ENCODE measurements at regions not wholly inside any gene's neighbourhood (a gene's known extent, or its start where the extent isn't known, plus 50 kb on each side); places are given as distances from the start of the nearest gene placed in this dataset.

- no peaks in the 10 kb centered on the region for H3K27me3 ChIP-seq
Observed at GRCh38 chr22:48261048-48261621, 1498.7 kb downstream of the TBC1D22A start.

DNA sequence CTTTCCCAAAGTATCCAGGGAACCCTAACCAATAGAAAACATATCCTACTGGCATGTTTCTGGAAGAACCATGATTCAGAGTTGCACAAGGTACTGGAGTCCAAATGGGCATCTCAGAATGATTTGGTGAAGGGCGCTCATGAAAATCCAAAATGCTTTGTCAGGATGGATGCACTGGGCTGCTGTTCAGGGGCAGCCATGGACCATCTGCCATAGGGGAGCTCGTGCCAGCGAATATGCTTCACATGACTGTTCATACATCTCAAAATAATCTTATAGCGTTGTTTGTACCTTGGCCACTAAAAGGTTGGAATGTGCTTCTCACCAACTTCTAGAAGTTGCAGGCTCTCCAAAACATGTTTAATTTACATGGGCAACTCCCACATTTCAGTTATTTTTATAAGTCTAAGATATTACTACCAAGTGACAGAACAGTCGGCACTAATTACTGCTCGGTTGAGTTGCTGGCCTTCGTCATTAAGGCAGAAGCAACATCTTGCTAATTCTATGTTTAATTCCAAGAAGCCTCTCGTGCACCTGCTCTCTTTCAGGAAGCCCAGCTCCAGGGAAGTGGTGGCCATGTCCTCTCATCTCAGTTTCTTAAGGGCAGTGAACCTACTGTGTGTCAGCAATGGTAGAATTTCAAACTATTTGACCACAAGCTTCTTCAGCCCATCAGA, 1497.7 kb downstream of the TBC1D22A start:
- Histone ChIP-seq H3K4me3 (no peak overlapping the region), H3K27ac (no peak overlapping the region), H3K27me3 (no peaks in the 10 kb centered on the region), H3K4me1 (no peaks in the 10 kb centered on the region), H3K9me3 (no peaks in the 10 kb centered on the region), H3K36me3 (no peaks in the 10 kb centered on the region)
- DNase-seq (ENCODE audit: low spot score) = no peak
- TF ChIP-seq, protein P1, sequence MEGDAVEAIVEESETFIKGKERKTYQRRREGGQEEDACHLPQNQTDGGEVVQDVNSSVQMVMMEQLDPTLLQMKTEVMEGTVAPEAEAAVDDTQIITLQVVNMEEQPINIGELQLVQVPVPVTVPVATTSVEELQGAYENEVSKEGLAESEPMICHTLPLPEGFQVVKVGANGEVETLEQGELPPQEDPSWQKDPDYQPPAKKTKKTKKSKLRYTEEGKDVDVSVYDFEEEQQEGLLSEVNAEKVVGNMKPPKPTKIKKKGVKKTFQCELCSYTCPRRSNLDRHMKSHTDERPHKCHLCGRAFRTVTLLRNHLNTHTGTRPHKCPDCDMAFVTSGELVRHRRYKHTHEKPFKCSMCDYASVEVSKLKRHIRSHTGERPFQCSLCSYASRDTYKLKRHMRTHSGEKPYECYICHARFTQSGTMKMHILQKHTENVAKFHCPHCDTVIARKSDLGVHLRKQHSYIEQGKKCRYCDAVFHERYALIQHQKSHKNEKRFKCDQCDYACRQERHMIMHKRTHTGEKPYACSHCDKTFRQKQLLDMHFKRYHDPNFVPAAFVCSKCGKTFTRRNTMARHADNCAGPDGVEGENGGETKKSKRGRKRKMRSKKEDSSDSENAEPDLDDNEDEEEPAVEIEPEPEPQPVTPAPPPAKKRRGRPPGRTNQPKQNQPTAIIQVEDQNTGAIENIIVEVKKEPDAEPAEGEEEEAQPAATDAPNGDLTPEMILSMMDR (IDR thresholded peaks at IDR 0.05) = no peak

More at GRCh38 chr22:48261048-48261621, 1498.7 kb downstream of the TBC1D22A start:
- no peak overlapping the region for H3K4me3 ChIP-seq
- no peaks in the 10 kb centered on the region for H3K4me1 ChIP-seq
- no peak for DNase-seq (ENCODE audit: low spot score)
- TF ChIP-seq, protein P1 (IDR thresholded peaks at IDR 0.05) = no peak
- no peaks in the 10 kb centered on the region for H3K36me3 ChIP-seq
- no peaks in the 10 kb centered on the region for H3K9me3 ChIP-seq
- no peak overlapping the region for H3K27ac ChIP-seq

DNA sequence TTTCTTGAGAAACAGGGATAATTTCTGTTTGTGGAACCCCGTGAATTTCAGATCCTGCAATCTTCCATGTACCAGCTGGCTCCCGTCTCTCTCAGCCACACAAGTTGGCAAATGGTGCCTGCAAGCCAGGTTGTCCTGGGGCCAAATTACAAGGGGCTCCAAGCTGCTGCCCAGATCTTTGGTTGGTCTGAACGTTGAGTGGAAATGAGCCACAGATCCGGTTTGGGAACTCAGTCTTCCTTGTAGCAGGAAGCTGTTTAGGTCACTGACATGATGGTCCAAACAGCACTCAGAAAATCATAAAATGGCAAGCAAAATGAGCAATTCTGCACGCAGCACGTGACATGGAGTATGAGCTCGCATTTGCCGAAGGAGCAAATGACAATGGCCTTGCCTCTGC, 1496.4 kb downstream of the TBC1D22A start:
- Histone ChIP-seq H3K4me1 (no peaks in the 10 kb centered on the region), H3K9me3 (no peaks in the 10 kb centered on the region), H3K36me3 (no peaks in the 10 kb centered on the region), H3K27ac (no peak overlapping the region), H3K4me3 (no peak overlapping the region), H3K27me3 (no peaks in the 10 kb centered on the region)
- no peak for DNase-seq (ENCODE audit: low spot score)
- TF ChIP-seq, protein P1 (IDR thresholded peaks at IDR 0.05) = no peak

DNA sequence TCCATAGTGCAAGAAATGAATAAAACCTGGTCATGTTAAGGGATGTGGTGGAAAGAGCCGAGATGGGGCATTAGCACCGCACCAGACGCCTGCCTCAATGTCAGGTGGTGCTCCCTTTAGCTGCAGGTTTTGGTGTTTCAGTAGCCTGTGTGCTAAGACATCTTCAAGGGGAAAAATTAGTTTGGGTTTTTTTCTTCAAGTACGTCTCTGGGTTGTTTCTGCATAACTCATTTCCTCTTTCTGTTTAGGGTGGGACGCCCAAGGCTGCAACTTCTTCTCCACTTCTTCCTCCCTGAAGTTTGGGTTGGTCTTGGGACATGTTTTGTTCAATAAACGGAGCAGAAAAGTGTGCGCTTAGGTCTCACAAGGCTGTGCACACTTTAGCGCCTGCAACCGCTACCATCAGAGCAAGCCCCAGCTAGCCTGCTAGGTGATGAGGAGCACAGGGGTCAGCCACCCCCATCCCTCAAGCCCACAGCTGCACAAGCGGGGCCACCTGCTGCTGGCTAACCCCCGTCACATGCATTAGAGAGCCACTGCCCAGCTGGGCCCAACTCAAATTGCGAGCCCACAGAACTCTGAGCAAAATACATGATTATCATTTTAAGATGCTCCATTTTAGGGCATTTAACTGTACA, 1495.7 kb downstream of the TBC1D22A start:
- no peaks in the 10 kb centered on the region for H3K36me3 ChIP-seq
- H3K9me3 ChIP-seq = no peaks in the 10 kb centered on the region
- no peak overlapping the region for H3K4me3 ChIP-seq
- H3K27ac ChIP-seq = no peak overlapping the region
- no peaks in the 10 kb centered on the region for H3K27me3 ChIP-seq
- H3K4me1 ChIP-seq = no peaks in the 10 kb centered on the region
- no peak for DNase-seq (ENCODE audit: low spot score)
- TF ChIP-seq, protein P1 (IDR thresholded peaks at IDR 0.05) = no peak

DNA sequence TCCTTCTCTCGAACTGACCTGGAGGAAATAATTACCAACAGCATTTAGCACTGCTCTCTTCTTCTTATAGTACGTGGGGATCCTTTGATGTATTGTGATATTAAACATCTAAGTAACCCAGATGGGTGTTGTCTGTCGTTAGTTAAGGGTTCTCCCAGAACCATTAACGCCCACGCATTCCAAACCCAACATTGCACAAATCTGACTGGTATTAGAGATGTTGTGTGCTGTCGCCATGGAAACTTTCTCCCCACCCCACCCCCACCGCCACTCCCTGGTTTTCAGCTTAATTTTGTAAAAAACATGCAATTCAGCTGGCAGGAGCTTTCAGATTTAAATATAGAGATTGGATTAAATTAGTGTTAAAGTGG, 1495.2 kb downstream of the TBC1D22A start:
- no peak overlapping the region for H3K4me3 ChIP-seq
- no peaks in the 10 kb centered on the region for H3K9me3 ChIP-seq
- H3K36me3 ChIP-seq = no peaks in the 10 kb centered on the region
- no peak overlapping the region for H3K27ac ChIP-seq
- H3K4me1 ChIP-seq = no peaks in the 10 kb centered on the region
- TF ChIP-seq, protein P1 (IDR thresholded peaks at IDR 0.05) = no peak
- no peaks in the 10 kb centered on the region for H3K27me3 ChIP-seq
- no peak for DNase-seq (ENCODE audit: low spot score)

Data from right atrium auricular region (tissue), 2 donors.